SK-N-SH (cell line): ENCODE measurements at regions not wholly inside any gene's neighbourhood (a gene's known extent, or its start where the extent isn't known, plus 50 kb on each side); places are given as distances from the start of the nearest gene placed in this dataset.

ENCODE experiments used
- CTCF ChIA-PET: fragments of 300-600, 350-600 bp; formaldehyde crosslinking; extraction: SDS; loops from one replicate; lab custom pipeline; 2021; lab: Yijun Ruan, JAX
- POLR2A ChIA-PET: fragments of 350-600 bp; sonication (Branson Sonifier 250); formaldehyde crosslinking; extraction: SDS; loops from one replicate; lab custom pipeline; 2020; ENCODE audit warnings: antibody characterized with exemption, inconsistent platforms; lab: Yijun Ruan, JAX
- DNase-seq: peaks from one replicate; pipeline ENCODE4 v3.0.0; 2012
- H2AFZ ChIP-seq: fragments of 200-600 bp; sonication (generic); 2 replicates; pipeline ENCODE4 v1.8.1; 2016; ENCODE audit warnings: antibody characterized with exemption, mild to moderate bottlenecking, low read depth
- H3F3A ChIP-seq: fragments of 200-600 bp; sonication (generic); replicated peaks from 2 replicates; pipeline ENCODE3; 2016; ENCODE audit warnings: antibody characterized with exemption, mild to moderate bottlenecking; ENCODE audit not compliant: insufficient read depth
- H3K27ac ChIP-seq, 2 experiments: fragments of 200-500 bp in 1 of 2; fragments of 200-600 bp in 1 of 2; sonication (Bioruptor generic) in 1 of 2; sonication (generic), shearing (Covaris generic) in 1 of 2; 2 replicates each; pipeline versions ENCODE4 v1.5.1 to v1.6.1; 2014 to 2016; ENCODE audit warnings: low read depth in 2 of 2, inconsistent platforms in 1 of 2, low read length in 1 of 2, mild to moderate bottlenecking in 1 of 2, mixed read lengths in 1 of 2
- H3K27me3 ChIP-seq: fragments of 200-600 bp; sonication (generic), shearing (Covaris generic); 2 replicates; pipeline ENCODE4 v1.6.1; 2016; ENCODE audit warnings: mixed run types; ENCODE audit not compliant: insufficient read depth
- H3K36me3 ChIP-seq, 2 experiments: fragments of 200-500 bp in 1 of 2; fragments of 200-600 bp in 1 of 2; sonication (Bioruptor generic) in 1 of 2; sonication (generic) in 1 of 2; replicated peaks in 1 of 2; 2 replicates each; pipeline versions ENCODE3 to v1.5.1; 2014 to 2016; ENCODE audit warnings: low read length in 1 of 2, mild to moderate bottlenecking in 1 of 2; ENCODE audit not compliant: insufficient read depth in 2 of 2, control insufficient read depth in 1 of 2
- H3K4me1 ChIP-seq, 2 experiments: fragments of 200-500 bp in 1 of 2; fragments of 200-600 bp in 1 of 2; sonication (Bioruptor generic) in 1 of 2; sonication (generic), shearing (Covaris generic) in 1 of 2; 2 replicates each; pipeline versions ENCODE4 v1.5.1 to v1.6.1; 2014 to 2016; ENCODE audit warnings: low read depth in 1 of 2, low read length in 1 of 2, mixed run types in 1 of 2; ENCODE audit not compliant: insufficient read depth in 2 of 2, control insufficient read depth in 1 of 2
- H3K4me2 ChIP-seq: fragments of 200-600 bp; sonication (generic), shearing (Covaris generic); 2 replicates; pipeline ENCODE4 v1.6.1; 2017; ENCODE audit warnings: mixed run types
- H3K4me3 ChIP-seq, 2 experiments: fragments of 200-500 bp in 1 of 2; fragments of 200-600 bp in 1 of 2; sonication (Bioruptor generic) in 1 of 2; sonication (generic), shearing (Covaris generic) in 1 of 2; 2 replicates each; pipeline versions ENCODE4 v1.5.1 to v1.8.1; 2014 to 2016; ENCODE audit warnings: low read depth in 2 of 2, inconsistent platforms in 1 of 2, low read length in 1 of 2, mild to moderate bottlenecking in 1 of 2, mixed read lengths in 1 of 2, moderate library complexity in 1 of 2
- H3K79me2 ChIP-seq: fragments of 200-600 bp; sonication (generic); 2 replicates; pipeline ENCODE4 v1.8.1; 2017; ENCODE audit warnings: mild to moderate bottlenecking; ENCODE audit not compliant: insufficient read depth
- H3K9ac ChIP-seq: fragments of 200-600 bp; sonication (generic); 2 replicates; pipeline ENCODE4 v1.6.1; 2017; ENCODE audit warnings: mixed run types
- H3K9me2 ChIP-seq: fragments of 200-600 bp; sonication (generic); 2 replicates; pipeline ENCODE4 v1.6.1; 2017; ENCODE audit warnings: mixed run types
- H3K9me3 ChIP-seq: fragments of 200-600 bp; sonication (generic); 2 replicates; pipeline ENCODE4 v1.6.1; 2017; ENCODE audit warnings: mixed run types, mild to moderate bottlenecking, moderate library complexity
- H4K20me1 ChIP-seq: fragments of 200-600 bp; sonication (generic); 2 replicates; pipeline ENCODE4 v1.6.1; 2017; ENCODE audit warnings: mild to moderate bottlenecking, mixed run types; ENCODE audit not compliant: insufficient read depth
- ELF1 ChIP-seq: IDR thresholded peaks from 2 replicates; pipeline ENCODE4 v1.4.0; 2012
- FOSL2 ChIP-seq: IDR thresholded peaks from 2 replicates; pipeline ENCODE4 v1.4.0; 2012; ENCODE audit warnings: low read depth, mild to moderate bottlenecking, moderate library complexity, borderline replicate concordance
- GABPA ChIP-seq: IDR thresholded peaks from 2 replicates; pipeline ENCODE4 v1.4.0; 2012; ENCODE audit warnings: low read depth, mild to moderate bottlenecking
- RXRA ChIP-seq: IDR thresholded peaks from 2 replicates; pipeline ENCODE4 v1.4.0; 2012; ENCODE audit warnings: low read depth, mild to moderate bottlenecking, borderline replicate concordance
- SIN3A ChIP-seq: IDR thresholded peaks from 2 replicates; pipeline ENCODE4 v1.6.1; 2012; ENCODE audit warnings: low read depth, mild to moderate bottlenecking, low read length, moderate library complexity, borderline replicate concordance
- TCF12 ChIP-seq: IDR thresholded peaks from 2 replicates; pipeline ENCODE4 v1.4.0; 2012
- TEAD4 ChIP-seq: IDR thresholded peaks from 2 replicates; pipeline ENCODE4 v1.4.0; 2012; ENCODE audit warnings: mild to moderate bottlenecking, borderline replicate concordance; ENCODE audit not compliant: insufficient read depth
- WGBS: methylation state at CpG from one replicate; pipeline ENCODE4 v1.1.6; 2017; ENCODE audit warnings: low lambda C conversion rate; 5-methylcytosine and 5-hydroxymethylcytosine counted together
- TF ChIP-seq, protein P1 (sequence below): IDR thresholded peaks from 2 replicates; pipeline ENCODE4; 2012
- TF ChIP-seq, protein P2 (sequence below): fragments of 200-600 bp; sonication (generic); IDR thresholded peaks from 2 replicates; pipeline ENCODE4 v1.6.1; 2017; ENCODE audit warnings: antibody characterized with exemption, mild to moderate bottlenecking, moderate library complexity
- TF ChIP-seq, protein P3 (sequence below): fragments of 150-350 bp; IDR thresholded peaks from 2 replicates; pipeline ENCODE4 v1.6.1; 2016; ENCODE audit warnings: mild to moderate bottlenecking, low read depth, low read length
- TF ChIP-seq, protein P4 (sequence below): IDR thresholded peaks from 2 replicates; pipeline ENCODE4 v1.4.0; 2012; ENCODE audit warnings: low read depth

DNA sequence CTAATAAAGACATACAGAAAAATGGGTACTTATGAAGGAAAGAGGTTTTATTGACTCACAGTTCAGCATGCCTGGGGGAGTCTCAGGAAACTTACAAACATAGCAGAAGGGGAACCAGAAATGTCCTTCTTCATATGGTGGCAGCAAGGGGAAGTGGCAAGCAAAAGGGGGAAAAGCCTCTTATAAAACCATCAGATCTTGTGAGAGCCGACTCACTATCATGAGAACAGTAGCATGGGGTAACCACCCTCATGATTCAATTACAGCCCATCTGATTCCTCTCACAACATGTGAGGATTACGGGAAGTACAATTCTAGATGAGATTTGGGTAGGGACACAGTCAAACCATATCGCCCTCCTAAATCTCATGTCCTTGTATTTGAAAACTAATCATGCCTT lies 1305.4 kb upstream of the SORCS1 start:
- Histone ChIP-seq H4K20me1 (no peaks in the 10 kb centered on the region), H3K4me3 (no peak overlapping the region), H3K4me2 (no peak overlapping the region), H3K36me3 (no peaks in the 10 kb centered on the region), H2AFZ (no peak overlapping the region), H3K9me3 (no peaks in the 10 kb centered on the region), H3K27me3 (no peaks in the 10 kb centered on the region), H3K27ac (no peak overlapping the region), H3K9me2 (no peaks in the 10 kb centered on the region), H3F3A (no peaks in the 10 kb centered on the region), H3K9ac (no peak overlapping the region), H3K79me2 (no peaks in the 10 kb centered on the region), H3K4me1 (no peaks in the 10 kb centered on the region; a peak in 1 of 4 replicates)
- DNase-seq = no peak
- TF ChIP-seq, protein P1, sequence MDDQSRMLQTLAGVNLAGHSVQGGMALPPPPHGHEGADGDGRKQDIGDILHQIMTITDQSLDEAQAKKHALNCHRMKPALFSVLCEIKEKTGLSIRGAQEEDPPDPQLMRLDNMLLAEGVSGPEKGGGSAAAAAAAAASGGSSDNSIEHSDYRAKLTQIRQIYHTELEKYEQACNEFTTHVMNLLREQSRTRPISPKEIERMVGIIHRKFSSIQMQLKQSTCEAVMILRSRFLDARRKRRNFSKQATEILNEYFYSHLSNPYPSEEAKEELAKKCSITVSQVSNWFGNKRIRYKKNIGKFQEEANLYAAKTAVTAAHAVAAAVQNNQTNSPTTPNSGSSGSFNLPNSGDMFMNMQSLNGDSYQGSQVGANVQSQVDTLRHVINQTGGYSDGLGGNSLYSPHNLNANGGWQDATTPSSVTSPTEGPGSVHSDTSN = no peak
- TF ChIP-seq RXRA = no peak
- TF ChIP-seq, protein P2, sequence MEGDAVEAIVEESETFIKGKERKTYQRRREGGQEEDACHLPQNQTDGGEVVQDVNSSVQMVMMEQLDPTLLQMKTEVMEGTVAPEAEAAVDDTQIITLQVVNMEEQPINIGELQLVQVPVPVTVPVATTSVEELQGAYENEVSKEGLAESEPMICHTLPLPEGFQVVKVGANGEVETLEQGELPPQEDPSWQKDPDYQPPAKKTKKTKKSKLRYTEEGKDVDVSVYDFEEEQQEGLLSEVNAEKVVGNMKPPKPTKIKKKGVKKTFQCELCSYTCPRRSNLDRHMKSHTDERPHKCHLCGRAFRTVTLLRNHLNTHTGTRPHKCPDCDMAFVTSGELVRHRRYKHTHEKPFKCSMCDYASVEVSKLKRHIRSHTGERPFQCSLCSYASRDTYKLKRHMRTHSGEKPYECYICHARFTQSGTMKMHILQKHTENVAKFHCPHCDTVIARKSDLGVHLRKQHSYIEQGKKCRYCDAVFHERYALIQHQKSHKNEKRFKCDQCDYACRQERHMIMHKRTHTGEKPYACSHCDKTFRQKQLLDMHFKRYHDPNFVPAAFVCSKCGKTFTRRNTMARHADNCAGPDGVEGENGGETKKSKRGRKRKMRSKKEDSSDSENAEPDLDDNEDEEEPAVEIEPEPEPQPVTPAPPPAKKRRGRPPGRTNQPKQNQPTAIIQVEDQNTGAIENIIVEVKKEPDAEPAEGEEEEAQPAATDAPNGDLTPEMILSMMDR = no peak
- TF ChIP-seq, protein P3, sequence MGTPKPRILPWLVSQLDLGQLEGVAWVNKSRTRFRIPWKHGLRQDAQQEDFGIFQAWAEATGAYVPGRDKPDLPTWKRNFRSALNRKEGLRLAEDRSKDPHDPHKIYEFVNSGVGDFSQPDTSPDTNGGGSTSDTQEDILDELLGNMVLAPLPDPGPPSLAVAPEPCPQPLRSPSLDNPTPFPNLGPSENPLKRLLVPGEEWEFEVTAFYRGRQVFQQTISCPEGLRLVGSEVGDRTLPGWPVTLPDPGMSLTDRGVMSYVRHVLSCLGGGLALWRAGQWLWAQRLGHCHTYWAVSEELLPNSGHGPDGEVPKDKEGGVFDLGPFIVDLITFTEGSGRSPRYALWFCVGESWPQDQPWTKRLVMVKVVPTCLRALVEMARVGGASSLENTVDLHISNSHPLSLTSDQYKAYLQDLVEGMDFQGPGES = no peak
- TF ChIP-seq ELF1 = no peak
- TF ChIP-seq SIN3A = no peak
- TF ChIP-seq GABPA = no peak
- TF ChIP-seq TEAD4 = no peak
- TF ChIP-seq FOSL2 = no peak
- WGBS = 54% methylated on average over 3 of the region's 3 CpGs
- ChIA-PET POLR2A (no interaction called here), CTCF (no interaction called here)

DNA sequence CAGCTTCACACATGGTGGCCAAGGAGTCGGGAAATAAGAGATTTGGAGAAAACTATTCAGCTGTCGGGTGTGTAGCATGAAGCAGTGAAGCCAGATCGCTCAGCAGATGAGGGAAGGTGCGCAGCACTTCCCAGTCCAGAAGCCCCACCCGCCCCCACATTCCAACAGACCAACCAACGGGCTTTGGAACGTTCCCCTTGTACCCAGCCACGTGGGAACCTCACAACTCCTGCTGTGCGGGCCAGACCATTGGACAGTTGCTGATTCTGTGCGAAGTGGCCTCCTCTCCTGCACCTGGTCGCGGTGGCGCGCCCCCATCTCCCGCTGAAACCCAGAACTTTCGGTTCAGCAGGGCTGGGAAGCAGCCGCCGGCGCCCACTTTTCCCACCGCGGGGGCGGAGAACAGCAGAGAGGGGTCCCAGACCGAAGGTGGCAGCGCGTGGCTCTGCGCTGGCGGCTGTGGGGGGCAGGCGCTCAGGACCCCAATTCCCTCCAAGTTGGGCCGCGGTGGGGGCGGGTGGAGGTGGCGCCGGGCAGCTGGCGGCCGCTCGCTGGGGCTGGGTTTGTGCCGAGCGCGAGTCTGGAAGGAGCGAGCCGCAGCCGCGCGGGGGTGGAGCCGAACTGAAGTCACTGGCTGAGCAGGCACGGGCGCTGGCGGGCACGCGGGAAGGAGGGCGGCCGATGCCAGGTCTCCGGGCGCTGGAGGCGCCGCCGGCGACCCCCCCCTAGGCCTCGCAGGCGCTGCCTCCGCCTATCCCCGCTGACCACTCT lies 1301.5 kb upstream of the SORCS1 start:
- Histone ChIP-seq H4K20me1 (no peaks in the 10 kb centered on the region), H3K9me3 (no peaks in the 10 kb centered on the region)
- TF ChIP-seq, protein P4, sequence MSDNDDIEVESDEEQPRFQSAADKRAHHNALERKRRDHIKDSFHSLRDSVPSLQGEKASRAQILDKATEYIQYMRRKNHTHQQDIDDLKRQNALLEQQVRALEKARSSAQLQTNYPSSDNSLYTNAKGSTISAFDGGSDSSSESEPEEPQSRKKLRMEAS = peak; percentile 87
- no peak for TF ChIP-seq TCF12
- TF ChIP-seq, all 33 proteins: peak for 1
- peak; percentile 67 for DNase-seq
- H3F3A ChIP-seq = no peaks in the 10 kb centered on the region
- peak overlapping the region; percentile 44 to 53 for H3K4me3 ChIP-seq
- no peak overlapping the region for H3K9ac ChIP-seq
- peaks cover 0 to 3% of the 10 kb centered on the region in 2 experiments; a peak in 1 of 4 replicates for H3K4me1 ChIP-seq
- POLR2A ChIA-PET = no interaction called here
- H3K9me2 ChIP-seq = no peaks in the 10 kb centered on the region
- no peak overlapping the region for H3K27ac ChIP-seq
- H3K79me2 ChIP-seq = no peaks in the 10 kb centered on the region
- 46% methylated on average over 22 of the region's 62 CpGs for WGBS
- no peaks in the 10 kb centered on the region for H3K27me3 ChIP-seq
- no peaks in the 10 kb centered on the region for H3K36me3 ChIP-seq
- H3K4me2 ChIP-seq = peak overlapping the region; percentile 87
- peak overlapping the region; percentile 85; the same call in 1 of the 2 replicates for H2AFZ ChIP-seq
- CTCF ChIA-PET = no interaction called here
